ENCODE measurements at regions not wholly inside any gene's neighbourhood (a gene's known extent, or its start where the extent isn't known, plus 50 kb on each side); places are given as distances from the start of the nearest gene placed in this dataset.

GRCh38 chr7:131087756-131088658 lies 239.7 kb upstream of the MKLN1 start:
- POLR2A ChIA-PET: interaction anchor here (0.5 kb wide), 1 partner anchor 33 kb away, joined by 9 read pairs; no protein-coding TSS in a partner anchor

More at GRCh38 chr7:131087756-131088658, 239.7 kb upstream of the MKLN1 start:
- no peaks in the 10 kb centered on the region for H4K20me1 ChIP-seq (replicated peaks; ENCODE audit: control insufficient read depth, extremely low read depth, insufficient read depth, low read length)
- H3K36me3 ChIP-seq (ENCODE audit: control insufficient read depth in 2 of 2, extremely low read depth in 1 of 2, insufficient read depth in 2 of 2, low read length in 2 of 2): no peaks in the 10 kb centered on the region
- intact Hi-C loops (cut with micrococcal nuclease) (no loop called here), dilution Hi-C loops (cut with MboI; ENCODE audit: extremely low pct_ligation_motif_present, low sequenced_read_pairs) (no loop called here)
- no peaks in the 10 kb centered on the region for H3K9me1 ChIP-seq (replicated peaks; ENCODE audit: control insufficient read depth, extremely low read depth, insufficient read depth, low read length)
- no peak for DNase-seq (ENCODE audit: low read depth, low spot score)
- no peaks in the 10 kb centered on the region for H3K4me1 ChIP-seq (ENCODE audit: control insufficient read depth, extremely low read depth, insufficient read depth, low read length)
- no peak overlapping the region for H2AFZ ChIP-seq (ENCODE audit: low read depth, low read length)
- no peaks in the 10 kb centered on the region for H3K27me3 ChIP-seq (ENCODE audit: control insufficient read depth in 2 of 2, insufficient read depth in 2 of 2, low read length in 2 of 2)
- H3K27ac ChIP-seq (ENCODE audit: insufficient read depth, low read depth, low read length): no peak overlapping the region
- BruUV-seq (replicated peaks): no TSS peak
- H3K9me3 ChIP-seq (replicated peaks; ENCODE audit: control insufficient read depth, insufficient read depth, low read length): no peaks in the 10 kb centered on the region
- H3K4me2 ChIP-seq (ENCODE audit: insufficient read depth, low read length): no peak overlapping the region
- TF ChIP-seq MAX (IDR thresholded peaks at IDR 0.05; ENCODE audit: insufficient read depth, insufficient read length) (no peak), EZH2 (IDR thresholded peaks at IDR 0.05; ENCODE audit: borderline replicate concordance, low read depth, low read length, severe bottlenecking) (no peak), GATA2 (IDR thresholded peaks at IDR 0.05; ENCODE audit: insufficient read depth, insufficient read length, low read depth, low read length) (no peak), CTCF (IDR thresholded peaks at IDR 0.05; ENCODE audit: extremely low read depth in 1 of 2, insufficient read depth in 1 of 2, low read depth in 1 of 2, low read length in 2 of 2) (no peak), POLR2AphosphoS5 (IDR thresholded peaks at IDR 0.05; ENCODE audit: insufficient read depth, low read depth, low read length) (no peak), POLR2A (IDR thresholded peaks at IDR 0.05; ENCODE audit: low read depth, low read length) (no peak), FOS (IDR thresholded peaks at IDR 0.05; ENCODE audit: borderline replicate concordance, insufficient read depth, low read length) (no peak), JUN (IDR thresholded peaks at IDR 0.05; ENCODE audit: borderline replicate concordance, insufficient read depth, insufficient read length, low read depth) (no peak), MYC (IDR thresholded peaks at IDR 0.05; ENCODE audit: low read depth, low read length) (no peak)
- H3K9ac ChIP-seq (replicated peaks; ENCODE audit: extremely low read depth, insufficient read depth, low read length): no peak overlapping the region
- CTCF ChIA-PET: interaction anchor here (1.1 kb wide), 1 partner anchor 10 kb away, joined by 3 read pairs; no protein-coding TSS in a partner anchor
- peaks cover 7% of the 10 kb centered on the region for H3K79me2 ChIP-seq (ENCODE audit: control insufficient read depth, insufficient read depth, low read length)
- no peak overlapping the region for H3K4me3 ChIP-seq (replicated peaks in 1 of 3; ENCODE audit: insufficient read depth in 1 of 3, low read depth in 1 of 3, low read length in 3 of 3)
- no peak for FAIRE-seq
